HG03103 (cell line): ENCODE measurements at regions not wholly inside any gene's neighbourhood (a gene's known extent, or its start where the extent isn't known, plus 50 kb on each side); places are given as distances from the start of the nearest gene placed in this dataset.

Source experiments
- ATAC-seq: cut with Tn5 transposase; IDR thresholded peaks from one replicate; pipeline ENCODE4 v1.9.1; 2021; ENCODE audit warnings: low read depth; ENCODE audit not compliant: unreplicated experiment

GRCh38 chr7:26042237-26042636, 109.8 kb upstream of the NFE2L3 start:
- no peak for ATAC-seq

GRCh38 chr7:26043801-26044200, 108.2 kb upstream of the NFE2L3 start:
- ATAC-seq: no peak

- no peak for ATAC-seq
These were observed 107.7 kb upstream of the NFE2L3 start for GRCh38 chr7:26044320-26044719.

GRCh38 chr7:26046150-26046549, 105.8 kb upstream of the NFE2L3 start:
- ATAC-seq: no peak

GRCh38 chr7:26046878-26047277, 105.1 kb upstream of the NFE2L3 start:
- ATAC-seq: no peak

- ATAC-seq: no peak
These were observed 103.3 kb upstream of the NFE2L3 start for GRCh38 chr7:26048663-26049062.

GRCh38 chr7:26049081-26049480, 102.9 kb upstream of the NFE2L3 start:
- ATAC-seq: no peak

- ATAC-seq: no peak
These were observed 101.0 kb upstream of the NFE2L3 start for GRCh38 chr7:26051021-26051420.

GRCh38 chr7:26052706-26053105, 99.3 kb upstream of the NFE2L3 start:
- ATAC-seq: no peak

GRCh38 chr7:26054386-26054785, 97.6 kb upstream of the NFE2L3 start:
- no peak for ATAC-seq

- ATAC-seq: no peak
These were observed 96.8 kb upstream of the NFE2L3 start for GRCh38 chr7:26055241-26055640.

- no peak for ATAC-seq
These were observed 91.0 kb upstream of the NFE2L3 start for GRCh38 chr7:26060733-26061677.

GRCh38 chr7:26061678-26062603, 90.1 kb upstream of the NFE2L3 start:
- peak; percentile 61 for ATAC-seq

- ATAC-seq: no peak
These were observed 86.3 kb upstream of the NFE2L3 start for GRCh38 chr7:26065652-26066051.

GRCh38 chr7:26066736-26067135, 85.3 kb upstream of the NFE2L3 start:
- ATAC-seq: no peak

GRCh38 chr7:26070290-26070689, 81.7 kb upstream of the NFE2L3 start:
- ATAC-seq: no peak

- no peak for ATAC-seq
These were observed 80.2 kb upstream of the NFE2L3 start for GRCh38 chr7:26071622-26072456.

- no peak for ATAC-seq
These were observed 79.0 kb upstream of the NFE2L3 start for GRCh38 chr7:26073041-26073440.

- no peak for ATAC-seq
These were observed 77.1 kb upstream of the NFE2L3 start for GRCh38 chr7:26074919-26075318.

- ATAC-seq: no peak
These were observed 75.3 kb upstream of the NFE2L3 start for GRCh38 chr7:26076691-26077090.
